ENCODE measurements at regions not wholly inside any gene's neighbourhood (a gene's known extent, or its start where the extent isn't known, plus 50 kb on each side); places are given as distances from the start of the nearest gene placed in this dataset.

DNA sequence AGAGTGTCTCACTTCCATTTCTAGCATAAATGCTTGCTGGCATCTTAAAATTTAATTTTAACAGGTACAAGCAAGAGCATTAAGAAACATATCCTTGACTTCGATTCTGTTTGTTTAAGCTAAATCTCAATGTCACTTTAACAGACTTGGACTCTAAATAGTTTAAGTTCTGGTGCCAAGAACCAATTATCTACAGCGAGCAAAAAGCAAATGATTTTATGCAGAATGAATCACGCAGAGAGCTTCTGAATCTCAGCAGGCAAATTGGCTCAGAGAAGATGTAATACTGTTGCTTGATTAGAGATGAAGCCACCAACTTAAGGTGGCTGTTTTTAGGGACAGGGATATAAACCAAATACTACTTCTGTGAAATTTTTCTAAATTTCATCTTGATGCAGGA lies 117.0 kb upstream of the PLD5 start:
- TF ChIP-seq, protein P1, sequence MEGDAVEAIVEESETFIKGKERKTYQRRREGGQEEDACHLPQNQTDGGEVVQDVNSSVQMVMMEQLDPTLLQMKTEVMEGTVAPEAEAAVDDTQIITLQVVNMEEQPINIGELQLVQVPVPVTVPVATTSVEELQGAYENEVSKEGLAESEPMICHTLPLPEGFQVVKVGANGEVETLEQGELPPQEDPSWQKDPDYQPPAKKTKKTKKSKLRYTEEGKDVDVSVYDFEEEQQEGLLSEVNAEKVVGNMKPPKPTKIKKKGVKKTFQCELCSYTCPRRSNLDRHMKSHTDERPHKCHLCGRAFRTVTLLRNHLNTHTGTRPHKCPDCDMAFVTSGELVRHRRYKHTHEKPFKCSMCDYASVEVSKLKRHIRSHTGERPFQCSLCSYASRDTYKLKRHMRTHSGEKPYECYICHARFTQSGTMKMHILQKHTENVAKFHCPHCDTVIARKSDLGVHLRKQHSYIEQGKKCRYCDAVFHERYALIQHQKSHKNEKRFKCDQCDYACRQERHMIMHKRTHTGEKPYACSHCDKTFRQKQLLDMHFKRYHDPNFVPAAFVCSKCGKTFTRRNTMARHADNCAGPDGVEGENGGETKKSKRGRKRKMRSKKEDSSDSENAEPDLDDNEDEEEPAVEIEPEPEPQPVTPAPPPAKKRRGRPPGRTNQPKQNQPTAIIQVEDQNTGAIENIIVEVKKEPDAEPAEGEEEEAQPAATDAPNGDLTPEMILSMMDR (IDR thresholded peaks at IDR 0.05): no peak
- TF ChIP-seq POLR2AphosphoS5 (IDR thresholded peaks at IDR 0.05): no peak

All from breast epithelium (tissue), 3 donors.